ENCODE measurements at regions not wholly inside any gene's neighbourhood (a gene's known extent, or its start where the extent isn't known, plus 50 kb on each side); places are given as distances from the start of the nearest gene placed in this dataset.

- DNase-seq: no peak
- intact Hi-C loops (cut with DNase I): no loop called here
Measured at GRCh38 chr15:46735115-46735514, 982.2 kb upstream of the SEMA6D start.

DNA sequence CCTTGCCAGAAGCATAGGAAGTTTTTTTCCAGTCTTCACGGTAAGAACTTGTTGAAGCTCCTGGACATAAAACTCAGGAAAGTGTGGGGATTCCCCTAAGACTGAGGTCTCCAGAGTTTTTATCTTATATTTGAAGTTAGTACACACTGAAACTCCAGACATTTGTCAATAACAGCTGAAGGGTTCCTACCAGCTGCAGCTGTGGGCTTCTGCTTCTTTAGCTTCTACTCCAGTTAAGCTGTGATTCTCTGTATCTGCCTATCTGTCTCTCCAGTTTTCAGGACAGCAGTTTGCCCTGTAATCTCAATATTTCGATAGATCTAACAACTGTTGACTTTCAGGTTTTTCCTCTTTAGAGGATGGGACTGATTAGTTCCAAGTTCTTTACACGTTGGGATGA is 966.0 kb upstream of the SEMA6D start:
- intact Hi-C loops (cut with DNase I): no loop called here
- DNase-seq: no peak

DNA sequence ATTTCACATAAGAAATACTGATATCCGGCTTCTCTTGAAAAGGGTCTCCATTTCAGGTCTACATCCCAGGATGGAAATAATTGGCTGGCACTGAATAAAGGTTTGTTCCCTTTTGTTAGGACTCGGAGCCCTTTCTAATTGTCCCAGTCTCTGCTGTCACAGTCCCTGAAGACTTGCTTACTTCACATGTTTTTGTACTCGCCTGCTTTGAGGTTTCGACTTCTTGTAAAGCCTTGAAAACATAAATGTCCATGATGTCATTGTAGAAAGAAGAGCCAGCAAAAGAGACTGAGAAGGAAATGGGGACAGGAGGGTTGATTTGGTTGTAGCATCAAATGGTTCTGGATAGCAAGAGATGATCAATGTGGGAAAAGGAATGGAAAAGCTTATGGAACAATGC is 963.4 kb upstream of the SEMA6D start:
- DNase-seq: no peak
- intact Hi-C loops (cut with DNase I): no loop called here

DNA sequence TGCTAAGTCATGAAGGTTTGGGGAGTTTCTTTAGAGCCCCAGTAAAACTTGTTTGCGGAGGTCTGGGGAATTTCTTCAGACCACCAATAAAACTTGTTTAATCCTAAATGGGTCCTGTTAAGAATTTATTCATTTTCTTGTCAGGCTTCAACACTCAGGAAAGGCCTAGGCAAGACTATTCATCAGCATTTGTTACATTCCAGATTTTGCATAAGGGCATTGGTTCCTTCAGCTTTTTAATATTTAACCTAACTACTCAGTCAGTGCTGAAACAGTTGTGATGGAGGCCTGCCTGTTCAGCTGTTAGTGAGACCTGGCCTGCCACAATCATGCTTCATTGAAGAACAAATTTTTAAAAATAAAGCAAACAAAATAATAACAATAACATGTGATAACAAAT is 954.2 kb upstream of the SEMA6D start:
- intact Hi-C loops (cut with DNase I): no loop called here
- DNase-seq: no peak

GRCh38 chr15:46764851-46765250 is 952.5 kb upstream of the SEMA6D start:
- no peak for DNase-seq

GRCh38 chr15:46766021-46766420 is 951.3 kb upstream of the SEMA6D start:
- intact Hi-C loops (cut with DNase I): no loop called here
- no peak for DNase-seq

More at GRCh38 chr15:46764851-46765250, 952.5 kb upstream of the SEMA6D start:
- intact Hi-C loops (cut with DNase I): no loop called here

- DNase-seq: no peak
- intact Hi-C loops (cut with DNase I): no loop called here
Measured at GRCh38 chr15:46768287-46768686, 949.0 kb upstream of the SEMA6D start.

DNA sequence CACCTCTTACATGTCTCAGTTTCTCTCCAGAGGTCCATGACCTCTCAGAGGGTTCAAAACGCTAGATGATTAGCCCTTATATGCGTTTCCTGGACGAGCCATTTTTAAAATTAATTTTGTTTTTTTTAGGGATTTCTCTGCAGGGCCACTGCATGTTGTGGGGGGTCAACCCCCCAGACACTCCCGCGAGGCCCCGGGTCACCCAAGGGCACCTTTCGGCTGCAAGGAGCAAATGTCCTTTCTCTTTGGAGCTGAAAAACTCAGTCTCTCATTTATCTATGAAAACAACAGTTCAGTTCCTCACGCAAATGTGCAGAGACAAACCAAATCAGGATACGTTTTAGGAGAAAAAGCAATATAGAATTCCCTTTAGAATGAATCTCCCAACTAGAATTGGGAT is 944.3 kb upstream of the SEMA6D start:
- peak in 2 of 10 donors; percentile 32 to 67 for DNase-seq
- intact Hi-C loops (cut with DNase I): no loop called here

- no peak for DNase-seq
- intact Hi-C loops (cut with DNase I): no loop called here
Measured at GRCh38 chr15:46778876-46779275, 938.4 kb upstream of the SEMA6D start.

DNA sequence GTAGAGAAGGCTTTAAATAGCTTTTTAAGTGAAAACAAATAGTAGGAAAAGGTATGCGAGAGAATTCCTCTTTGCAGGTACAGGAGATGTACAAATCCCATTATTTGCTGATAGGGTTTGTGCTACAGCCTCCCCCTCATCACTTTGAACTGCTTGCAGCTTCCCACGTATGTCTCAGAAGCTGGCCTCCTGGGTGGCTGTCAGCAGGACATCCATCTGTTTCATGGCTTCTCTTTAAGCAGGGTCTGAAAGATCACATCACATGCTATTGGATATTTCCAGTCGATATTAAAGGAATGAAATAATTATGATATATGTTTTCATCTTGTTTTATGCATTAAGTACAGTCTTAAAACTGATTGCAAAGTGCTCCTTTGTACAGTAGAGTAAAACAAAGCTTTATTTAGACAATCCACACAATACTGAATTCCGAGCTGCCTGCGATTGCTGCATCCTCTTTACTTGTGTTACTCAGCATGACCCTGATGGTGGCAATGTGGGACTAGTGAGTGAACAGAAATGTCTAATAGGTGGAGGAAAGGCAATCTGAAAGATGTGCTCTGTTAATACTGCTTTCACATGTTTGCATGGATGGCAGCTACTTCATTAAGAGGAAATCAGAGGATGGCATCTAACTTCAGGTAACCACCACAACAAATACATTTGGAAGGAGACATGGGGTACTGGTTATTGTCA is 930.6 kb upstream of the SEMA6D start:
- DNase-seq: no peak
- intact Hi-C loops (cut with DNase I): no loop called here

- no peak for DNase-seq
- intact Hi-C loops (cut with DNase I): no loop called here
Measured at GRCh38 chr15:46795685-46796084, 921.6 kb upstream of the SEMA6D start.

GRCh38 chr15:46808834-46809233 is 908.5 kb upstream of the SEMA6D start:
- DNase-seq: no peak
- intact Hi-C loops (cut with DNase I): no loop called here

- intact Hi-C loops (cut with DNase I): no loop called here
- DNase-seq: no peak
Measured at GRCh38 chr15:46815240-46815639, 902.1 kb upstream of the SEMA6D start.

DNA sequence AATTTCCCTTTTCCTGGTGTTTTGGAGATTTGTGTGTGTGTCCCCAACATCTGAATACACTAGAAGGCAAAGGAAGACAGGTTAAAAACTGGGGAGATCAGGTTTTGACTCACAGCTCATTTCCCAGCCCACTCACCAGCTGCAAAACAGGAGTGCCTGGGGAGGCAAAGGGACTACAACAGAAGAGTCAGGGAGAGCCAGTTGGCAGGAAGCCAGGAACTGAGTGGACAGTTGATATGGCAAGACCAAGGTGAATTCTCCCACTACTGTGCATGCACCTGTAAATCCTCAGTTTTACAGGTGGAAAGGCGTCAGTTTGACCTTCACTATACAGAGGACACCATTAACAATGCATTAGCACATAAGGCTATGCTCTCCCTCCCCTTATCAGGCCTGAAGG is 901.5 kb upstream of the SEMA6D start:
- DNase-seq: peak in 2 of 10 donors; percentile 11 to 61
- intact Hi-C loops (cut with DNase I): no loop called here

GRCh38 chr15:46848704-46849103 is 868.6 kb upstream of the SEMA6D start:
- intact Hi-C loops (cut with DNase I): no loop called here
- peak in 1 of 10 donors; percentile 24 for DNase-seq

- intact Hi-C loops (cut with DNase I): no loop called here
- DNase-seq: no peak
Measured at GRCh38 chr15:46853600-46853999, 863.7 kb upstream of the SEMA6D start.

- DNase-seq: no peak
- intact Hi-C loops (cut with DNase I): no loop called here
Measured at GRCh38 chr15:46854564-46854963, 862.7 kb upstream of the SEMA6D start.

- DNase-seq: no peak
- intact Hi-C loops (cut with DNase I): no loop called here
Measured at GRCh38 chr15:46855388-46855787, 861.9 kb upstream of the SEMA6D start.

GRCh38 chr15:46856839-46857502 is 860.3 kb upstream of the SEMA6D start:
- intact Hi-C loops (cut with DNase I): no loop called here
- DNase-seq: no peak

- intact Hi-C loops (cut with DNase I): no loop called here
- no peak for DNase-seq
Measured at GRCh38 chr15:46858150-46858549, 859.2 kb upstream of the SEMA6D start.

GRCh38 chr15:46861796-46862195 is 855.5 kb upstream of the SEMA6D start:
- no peak for DNase-seq
- intact Hi-C loops (cut with DNase I): no loop called here

- intact Hi-C loops (cut with DNase I): no loop called here
- DNase-seq: no peak
Measured at GRCh38 chr15:46865155-46865554, 852.1 kb upstream of the SEMA6D start.

Data from posterior cingulate gyrus (tissue), 11 donors.